ENCODE measurements at regions not wholly inside any gene's neighbourhood (a gene's known extent, or its start where the extent isn't known, plus 50 kb on each side); places are given as distances from the start of the nearest gene placed in this dataset.

- DNase-seq (ENCODE audit: low read depth in 4 of 4, low spot score in 2 of 4) = no peak
Measured at GRCh38 chr3:23740517-23740965, 65.2 kb upstream of the UBE2E1 start.

- DNase-seq (ENCODE audit: low read depth in 4 of 4, low spot score in 2 of 4) = no peak
Measured at GRCh38 chr3:23741036-23741706, 64.6 kb upstream of the UBE2E1 start.

GRCh38 chr3:23743141-23743784 is 62.5 kb upstream of the UBE2E1 start:
- DNase-seq (ENCODE audit: low read depth in 4 of 4, low spot score in 2 of 4) = no peak

- no peak for DNase-seq (ENCODE audit: low read depth in 4 of 4, low spot score in 2 of 4)
Measured at GRCh38 chr3:23746441-23746840, 59.3 kb upstream of the UBE2E1 start.

GRCh38 chr3:23747841-23748240 is 57.9 kb upstream of the UBE2E1 start:
- DNase-seq (ENCODE audit: low read depth in 4 of 4, low spot score in 2 of 4) = no peak

GRCh38 chr3:23748398-23749110 is 57.2 kb upstream of the UBE2E1 start:
- no peak for DNase-seq (ENCODE audit: low read depth in 4 of 4, low spot score in 2 of 4)

- no peak for DNase-seq (ENCODE audit: low read depth in 4 of 4, low spot score in 2 of 4)
Measured at GRCh38 chr3:23749609-23750008, 56.1 kb upstream of the UBE2E1 start.

GRCh38 chr3:23750573-23751210 is 55.1 kb upstream of the UBE2E1 start:
- no peak for DNase-seq (ENCODE audit: low read depth in 4 of 4, low spot score in 2 of 4)

GRCh38 chr3:23751212-23751723 is 54.5 kb upstream of the UBE2E1 start:
- no peak for DNase-seq (ENCODE audit: low read depth in 4 of 4, low spot score in 2 of 4)

GRCh38 chr3:23752126-23752525 is 53.6 kb upstream of the UBE2E1 start:
- DNase-seq (ENCODE audit: low read depth in 4 of 4, low spot score in 2 of 4) = no peak

- no peak for DNase-seq (ENCODE audit: low read depth in 4 of 4, low spot score in 2 of 4)
Measured at GRCh38 chr3:23754215-23754614, 51.5 kb upstream of the UBE2E1 start.

All from left renal cortex interstitium (tissue), 4 donors.